Keratinocyte (primary cell): ENCODE measurements at regions not wholly inside any gene's neighbourhood (a gene's known extent, or its start where the extent isn't known, plus 50 kb on each side); places are given as distances from the start of the nearest gene placed in this dataset.

ENCODE experiments used
- EZH2 ChIP-seq: IDR thresholded peaks from one replicate; pipeline ENCODE4 v1.6.1; 2012; ENCODE audit warnings: inconsistent platforms, mild to moderate bottlenecking, low read length, moderate library complexity
- TF ChIP-seq, protein P1 (sequence below), 3 experiments: IDR thresholded peaks in 1 of 3; conservative IDR thresholded peaks in 1 of 3; optimal IDR thresholded peaks in 1 of 3; 2 replicates in 2 of 3; 3 replicates in 1 of 3; pipeline versions ENCODE3 to v1.5.1; 2011; ENCODE audit warnings: low read length in 3 of 3, mild to moderate bottlenecking in 3 of 3, moderate library complexity in 2 of 3, control low read depth in 1 of 3, inconsistent platforms in 1 of 3; ENCODE audit not compliant: insufficient read depth in 2 of 3; ENCODE audit errors: extremely low read depth in 1 of 3

DNA sequence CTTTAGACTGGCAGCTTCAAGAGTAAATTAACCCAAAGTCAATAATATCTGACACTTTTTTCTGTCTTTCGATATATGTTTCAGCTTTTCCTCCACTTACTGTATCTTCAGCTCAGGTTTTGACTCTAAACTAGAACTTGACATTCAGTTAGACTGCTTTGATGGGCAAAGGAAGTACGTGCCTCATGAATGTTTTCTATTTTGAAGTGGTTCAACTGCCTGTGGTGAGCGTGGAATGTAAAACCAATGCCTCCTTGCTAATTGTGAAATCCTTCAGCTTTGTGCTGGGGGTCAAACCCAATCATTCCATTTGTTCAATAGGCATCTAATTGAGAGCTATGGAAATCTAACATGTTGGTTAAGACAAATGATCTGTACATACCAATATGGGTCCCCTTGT is 857.0 kb upstream of the HTR2C start:
- TF ChIP-seq, protein P1, sequence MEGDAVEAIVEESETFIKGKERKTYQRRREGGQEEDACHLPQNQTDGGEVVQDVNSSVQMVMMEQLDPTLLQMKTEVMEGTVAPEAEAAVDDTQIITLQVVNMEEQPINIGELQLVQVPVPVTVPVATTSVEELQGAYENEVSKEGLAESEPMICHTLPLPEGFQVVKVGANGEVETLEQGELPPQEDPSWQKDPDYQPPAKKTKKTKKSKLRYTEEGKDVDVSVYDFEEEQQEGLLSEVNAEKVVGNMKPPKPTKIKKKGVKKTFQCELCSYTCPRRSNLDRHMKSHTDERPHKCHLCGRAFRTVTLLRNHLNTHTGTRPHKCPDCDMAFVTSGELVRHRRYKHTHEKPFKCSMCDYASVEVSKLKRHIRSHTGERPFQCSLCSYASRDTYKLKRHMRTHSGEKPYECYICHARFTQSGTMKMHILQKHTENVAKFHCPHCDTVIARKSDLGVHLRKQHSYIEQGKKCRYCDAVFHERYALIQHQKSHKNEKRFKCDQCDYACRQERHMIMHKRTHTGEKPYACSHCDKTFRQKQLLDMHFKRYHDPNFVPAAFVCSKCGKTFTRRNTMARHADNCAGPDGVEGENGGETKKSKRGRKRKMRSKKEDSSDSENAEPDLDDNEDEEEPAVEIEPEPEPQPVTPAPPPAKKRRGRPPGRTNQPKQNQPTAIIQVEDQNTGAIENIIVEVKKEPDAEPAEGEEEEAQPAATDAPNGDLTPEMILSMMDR (optimal IDR thresholded peaks at IDR 0.05 in 1 of 3, IDR thresholded peaks at IDR 0.05 in 1 of 3, conservative IDR thresholded peaks at IDR 0.05 in 1 of 3; ENCODE audit: extremely low read depth in 1 of 3, insufficient read depth in 2 of 3, low read length in 3 of 3), result no peak
- TF ChIP-seq EZH2, result no peak
